ENCODE measurements at regions not wholly inside any gene's neighbourhood (a gene's known extent, or its start where the extent isn't known, plus 50 kb on each side); places are given as distances from the start of the nearest gene placed in this dataset.

DNA sequence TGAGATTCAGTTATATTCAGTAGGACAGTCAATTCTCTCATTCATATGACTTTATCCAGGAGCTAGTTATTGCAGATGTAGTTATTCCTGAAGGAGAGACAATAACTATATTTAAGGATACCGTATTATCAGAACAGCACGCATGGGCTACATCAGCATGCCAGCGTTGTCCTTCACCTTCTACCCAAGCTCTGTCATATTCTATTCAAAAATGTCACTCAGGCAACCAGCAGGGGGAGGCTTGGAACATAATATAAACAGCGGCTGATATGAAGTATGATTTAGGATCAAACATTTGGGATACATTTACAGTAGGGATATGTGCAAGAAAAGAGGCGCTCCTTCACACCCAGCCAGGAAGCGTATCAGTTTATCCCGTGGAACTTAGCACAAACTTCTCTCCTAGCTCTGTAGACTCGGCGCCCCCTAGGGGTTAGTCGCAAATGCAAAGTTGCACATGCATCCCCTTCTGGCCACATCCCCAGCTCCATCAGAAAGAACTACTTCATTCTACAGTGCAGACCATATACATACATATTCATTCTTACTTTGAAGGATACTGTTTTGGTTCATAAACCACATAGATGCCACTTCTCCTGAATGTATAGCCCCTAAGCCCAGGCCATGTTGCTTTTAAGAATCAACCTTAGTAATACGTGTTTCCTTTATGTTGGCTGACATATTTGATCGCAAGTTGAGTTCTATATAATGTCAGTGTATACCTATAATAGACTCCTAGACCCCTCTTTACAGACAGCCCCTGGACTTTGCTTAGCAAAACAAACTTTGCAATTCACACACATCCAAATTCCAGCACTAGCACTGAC is 759.4 kb downstream of the ADCYAP1 start:
- TF ChIP-seq EZH2phosphoT487 (IDR thresholded peaks at IDR 0.05; ENCODE audit: insufficient read depth, low read depth) (no peak), EZH2 (IDR thresholded peaks at IDR 0.05; ENCODE audit: insufficient read depth, poor library complexity, severe bottlenecking) (no peak)
